Thyroid gland (tissue), 4 donors: ENCODE measurements at regions not wholly inside any gene's neighbourhood (a gene's known extent, or its start where the extent isn't known, plus 50 kb on each side); places are given as distances from the start of the nearest gene placed in this dataset.

ENCODE experiments used
- DNase-seq, 2 donors: peaks; one replicate each; pipeline ENCODE4 v3.0.0-alpha.2; 2019
- H3K27ac ChIP-seq, 3 donors: fragments of 200-600 bp; sonication (generic); 1 replicate in 2 of 3; 2 replicates in 1 of 3; pipeline ENCODE4 v1.5.1; 2016 to 2019; ENCODE audit warnings: mild to moderate bottlenecking in 1 of 3, moderate library complexity in 1 of 3
- H3K27me3 ChIP-seq: fragments of 200-600 bp; sonication (generic); one replicate; pipeline ENCODE4 v1.5.1; 2019
- H3K36me3 ChIP-seq, 2 donors: fragments of 200-600 bp; sonication (generic); one replicate each; pipeline ENCODE4 v1.5.1; 2016 to 2019
- H3K4me1 ChIP-seq, 2 donors: fragments of 200-600 bp; sonication (generic); one replicate each; pipeline ENCODE4 v1.5.1; 2017 to 2019
- H3K4me3 ChIP-seq, 3 donors: fragments of 200-600 bp; sonication (generic); replicated peaks in 1 of 3; 1 replicate in 2 of 3; 2 replicates in 1 of 3; pipeline ENCODE4 v1.5.1; 2016; ENCODE audit warnings: mild to moderate bottlenecking in 1 of 3
- H3K9me3 ChIP-seq: fragments of 200-600 bp; sonication (generic); one replicate; pipeline ENCODE4 v1.5.1; 2017
- POLR2A ChIP-seq, 2 donors: fragments of 450-650 bp; IDR thresholded peaks; one replicate each; pipeline ENCODE4 v1.6.1; 2017; ENCODE audit warnings: antibody characterized with exemption in 2 of 2, mild to moderate bottlenecking in 2 of 2, moderate library complexity in 1 of 2
- WGBS, 2 donors: methylation state at CpG; one replicate each; pipeline ENCODE4 v1.1.5; 2017; 5-methylcytosine and 5-hydroxymethylcytosine counted together
- intact Hi-C: fragments of 100-400 bp; cut with DNase I; formaldehyde crosslinking; loops from one replicate; pipeline ENCODE4 v1.15.1; 2023
- TF ChIP-seq, protein P1 (sequence below), 6 experiments: fragments of 200-600 bp in 3 of 6; fragments of 450-650 bp in 3 of 6; sonication (generic) in 3 of 6; IDR thresholded peaks; one replicate each; pipeline ENCODE4 v1.5.1; 2016 to 2019; ENCODE audit warnings: antibody characterized with exemption in 6 of 6, mild to moderate bottlenecking in 2 of 6, inconsistent platforms in 1 of 6, moderate library complexity in 1 of 6

DNA sequence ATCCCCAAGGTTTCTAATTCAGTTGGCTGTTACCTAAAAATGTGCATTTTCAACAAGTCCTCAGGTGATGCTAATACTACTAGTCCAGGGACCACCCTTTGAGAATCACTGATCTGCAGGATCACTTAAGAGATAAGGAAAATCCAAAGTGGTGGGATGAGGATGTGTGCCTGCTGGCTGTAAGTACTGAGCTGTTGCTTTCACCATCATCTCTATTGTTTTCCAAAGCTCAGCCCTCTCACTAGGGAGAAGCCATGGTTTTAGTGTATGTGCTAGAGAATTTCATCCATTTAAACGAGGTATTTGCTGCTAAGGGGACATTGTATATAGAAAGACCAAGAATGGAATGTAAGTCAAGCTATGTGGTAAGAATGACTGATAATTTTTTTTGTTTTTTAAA lies 202.3 kb downstream of the KIF21A start:
- no peaks in the 10 kb centered on the region for H3K4me1 ChIP-seq
- H3K36me3 ChIP-seq: no peaks in the 10 kb centered on the region
- intact Hi-C loops: no loop called here
- H3K4me3 ChIP-seq: no peak overlapping the region
- WGBS, 2 donors: 14 to 40% methylated on average over 1 of the region's 1 CpG
- TF ChIP-seq, protein P1, sequence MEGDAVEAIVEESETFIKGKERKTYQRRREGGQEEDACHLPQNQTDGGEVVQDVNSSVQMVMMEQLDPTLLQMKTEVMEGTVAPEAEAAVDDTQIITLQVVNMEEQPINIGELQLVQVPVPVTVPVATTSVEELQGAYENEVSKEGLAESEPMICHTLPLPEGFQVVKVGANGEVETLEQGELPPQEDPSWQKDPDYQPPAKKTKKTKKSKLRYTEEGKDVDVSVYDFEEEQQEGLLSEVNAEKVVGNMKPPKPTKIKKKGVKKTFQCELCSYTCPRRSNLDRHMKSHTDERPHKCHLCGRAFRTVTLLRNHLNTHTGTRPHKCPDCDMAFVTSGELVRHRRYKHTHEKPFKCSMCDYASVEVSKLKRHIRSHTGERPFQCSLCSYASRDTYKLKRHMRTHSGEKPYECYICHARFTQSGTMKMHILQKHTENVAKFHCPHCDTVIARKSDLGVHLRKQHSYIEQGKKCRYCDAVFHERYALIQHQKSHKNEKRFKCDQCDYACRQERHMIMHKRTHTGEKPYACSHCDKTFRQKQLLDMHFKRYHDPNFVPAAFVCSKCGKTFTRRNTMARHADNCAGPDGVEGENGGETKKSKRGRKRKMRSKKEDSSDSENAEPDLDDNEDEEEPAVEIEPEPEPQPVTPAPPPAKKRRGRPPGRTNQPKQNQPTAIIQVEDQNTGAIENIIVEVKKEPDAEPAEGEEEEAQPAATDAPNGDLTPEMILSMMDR (IDR thresholded peaks at IDR 0.05): no peak
- no peak for TF ChIP-seq POLR2A (IDR thresholded peaks at IDR 0.05)
- no peaks in the 10 kb centered on the region for H3K27me3 ChIP-seq
- no peak for DNase-seq
- H3K9me3 ChIP-seq: no peaks in the 10 kb centered on the region
- H3K27ac ChIP-seq: no peak overlapping the region

GRCh38 chr12:39239490-39240486 lies 203.1 kb downstream of the KIF21A start:
- TF ChIP-seq, protein P1 (IDR thresholded peaks at IDR 0.05): no peak
- TF ChIP-seq POLR2A (IDR thresholded peaks at IDR 0.05): no peak
- WGBS, 2 donors: 76 to 80% methylated on average over 5 of the region's 5 CpGs
- Histone ChIP-seq H3K27ac (no peak overlapping the region), H3K36me3 (no peaks in the 10 kb centered on the region), H3K27me3 (no peaks in the 10 kb centered on the region), H3K9me3 (no peaks in the 10 kb centered on the region), H3K4me1 (no peaks in the 10 kb centered on the region), H3K4me3 (no peak overlapping the region)
- intact Hi-C loops: no loop called here
- DNase-seq: no peak

DNA sequence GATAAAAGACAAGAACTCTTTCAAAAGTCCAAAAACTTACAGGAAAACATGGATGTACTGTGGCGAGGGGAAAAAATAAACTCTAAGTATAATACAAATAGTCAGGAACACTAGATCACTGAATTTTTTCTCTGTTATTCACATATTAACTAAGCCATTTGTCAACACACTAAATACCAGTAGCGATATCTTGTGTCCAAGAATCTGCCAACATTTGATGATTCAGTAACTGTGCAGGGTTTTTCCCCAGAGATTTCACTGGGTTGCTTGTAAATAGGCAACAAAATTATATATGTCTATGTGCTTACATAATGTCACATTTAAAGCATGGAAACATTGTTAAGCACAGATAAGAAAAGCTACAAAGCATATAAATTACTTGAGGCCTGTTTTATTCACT lies 205.9 kb downstream of the KIF21A start:
- TF ChIP-seq, protein P1 (IDR thresholded peaks at IDR 0.05): no peak
- TF ChIP-seq POLR2A (IDR thresholded peaks at IDR 0.05): no peak
- Histone ChIP-seq H3K4me1 (no peaks in the 10 kb centered on the region), H3K27ac (no peak overlapping the region), H3K9me3 (no peaks in the 10 kb centered on the region), H3K4me3 (no peak overlapping the region), H3K36me3 (no peaks in the 10 kb centered on the region), H3K27me3 (no peaks in the 10 kb centered on the region)
- no peak for DNase-seq
- intact Hi-C loops: no loop called here
- WGBS, 2 donors: 76 to 84% methylated on average over 2 of the region's 2 CpGs

DNA sequence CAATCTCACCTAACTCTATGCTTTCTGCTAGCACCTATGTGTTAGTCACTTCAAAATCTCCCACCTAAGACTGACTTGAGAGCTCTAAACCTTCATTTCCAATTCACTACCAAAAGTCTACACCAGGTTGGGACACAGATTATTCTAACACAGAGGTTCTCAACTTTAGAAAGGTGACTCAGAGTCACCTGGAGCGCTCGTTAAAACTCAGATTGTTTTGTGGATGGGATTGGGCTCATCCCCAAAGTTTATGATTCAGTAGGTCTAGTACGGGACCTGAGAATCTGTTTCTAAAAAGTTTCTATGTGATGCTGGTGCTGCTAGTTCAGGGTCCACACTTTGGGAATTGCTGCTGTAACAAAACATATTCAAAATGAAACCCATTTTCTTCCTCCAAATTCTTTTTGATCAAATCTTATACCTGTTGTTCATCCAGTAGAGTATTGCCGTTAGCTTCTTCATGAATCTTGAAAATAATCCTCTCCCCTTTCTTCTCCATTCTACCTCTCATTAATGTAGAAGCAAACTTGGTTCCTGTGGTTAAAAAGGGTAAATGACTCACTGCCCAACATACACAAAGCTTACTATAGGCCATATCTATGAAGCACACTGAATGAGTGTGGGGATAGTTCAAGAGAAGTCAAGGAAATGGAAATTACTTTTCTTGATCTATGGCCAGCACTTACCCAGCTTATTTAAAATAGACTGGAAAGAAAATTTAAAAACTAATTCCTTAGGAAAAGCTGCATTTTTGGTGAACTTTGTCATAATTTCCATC lies 206.7 kb downstream of the KIF21A start:
- Histone ChIP-seq H3K4me1 (no peaks in the 10 kb centered on the region), H3K4me3 (no peak overlapping the region), H3K9me3 (no peaks in the 10 kb centered on the region), H3K27ac (no peak overlapping the region), H3K36me3 (no peaks in the 10 kb centered on the region), H3K27me3 (no peaks in the 10 kb centered on the region)
- intact Hi-C loops: no loop called here
- DNase-seq: no peak
- WGBS, 2 donors: 89 to 95% methylated on average over 4 of the region's 4 CpGs
- TF ChIP-seq POLR2A (IDR thresholded peaks at IDR 0.05): no peak
- TF ChIP-seq, protein P1 (IDR thresholded peaks at IDR 0.05): no peak

GRCh38 chr12:39230086-39230485 lies 212.8 kb downstream of the KIF21A start:
- no peaks in the 10 kb centered on the region for H3K4me1 ChIP-seq
- H3K27ac ChIP-seq: no peak overlapping the region
- DNase-seq: no peak
- H3K4me3 ChIP-seq: no peak overlapping the region
- intact Hi-C loops: no loop called here
- H3K36me3 ChIP-seq: no peaks in the 10 kb centered on the region
- no peaks in the 10 kb centered on the region for H3K9me3 ChIP-seq
- 74 to 82% methylated on average over 3 of the region's 3 CpGs for WGBS, 2 donors
- TF ChIP-seq, protein P1 (IDR thresholded peaks at IDR 0.05): no peak
- TF ChIP-seq POLR2A (IDR thresholded peaks at IDR 0.05): no peak
- no peaks in the 10 kb centered on the region for H3K27me3 ChIP-seq
